ENCODE measurements at regions not wholly inside any gene's neighbourhood (a gene's known extent, or its start where the extent isn't known, plus 50 kb on each side); places are given as distances from the start of the nearest gene placed in this dataset.

GRCh38 chr2:48140586-48140985 lies 173.9 kb upstream of the FOXN2 start:
- TF ChIP-seq POLR2A (IDR thresholded peaks at IDR 0.05) = no peak
- no peak for TF ChIP-seq EP300 (IDR thresholded peaks at IDR 0.05; ENCODE audit: low read depth)
- TF ChIP-seq, protein P1, sequence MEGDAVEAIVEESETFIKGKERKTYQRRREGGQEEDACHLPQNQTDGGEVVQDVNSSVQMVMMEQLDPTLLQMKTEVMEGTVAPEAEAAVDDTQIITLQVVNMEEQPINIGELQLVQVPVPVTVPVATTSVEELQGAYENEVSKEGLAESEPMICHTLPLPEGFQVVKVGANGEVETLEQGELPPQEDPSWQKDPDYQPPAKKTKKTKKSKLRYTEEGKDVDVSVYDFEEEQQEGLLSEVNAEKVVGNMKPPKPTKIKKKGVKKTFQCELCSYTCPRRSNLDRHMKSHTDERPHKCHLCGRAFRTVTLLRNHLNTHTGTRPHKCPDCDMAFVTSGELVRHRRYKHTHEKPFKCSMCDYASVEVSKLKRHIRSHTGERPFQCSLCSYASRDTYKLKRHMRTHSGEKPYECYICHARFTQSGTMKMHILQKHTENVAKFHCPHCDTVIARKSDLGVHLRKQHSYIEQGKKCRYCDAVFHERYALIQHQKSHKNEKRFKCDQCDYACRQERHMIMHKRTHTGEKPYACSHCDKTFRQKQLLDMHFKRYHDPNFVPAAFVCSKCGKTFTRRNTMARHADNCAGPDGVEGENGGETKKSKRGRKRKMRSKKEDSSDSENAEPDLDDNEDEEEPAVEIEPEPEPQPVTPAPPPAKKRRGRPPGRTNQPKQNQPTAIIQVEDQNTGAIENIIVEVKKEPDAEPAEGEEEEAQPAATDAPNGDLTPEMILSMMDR (IDR thresholded peaks at IDR 0.05) = no peak
- no peak for TF ChIP-seq POLR2AphosphoS5 (IDR thresholded peaks at IDR 0.05)
- H3K4me3 ChIP-seq = no peak overlapping the region
- DNase-seq = no peak
- in situ Hi-C loops (cut with MboI; ENCODE audit: low pct_ligation_motif_present in 1 of 4, low pct_unique_long_range_greater_than_20kb in 1 of 4, low sequenced_read_pairs in 3 of 4) = no loop called here
- H3K4me1 ChIP-seq = no peaks in the 10 kb centered on the region
- no peaks in the 10 kb centered on the region for H3K27me3 ChIP-seq
- H3K27ac ChIP-seq = no peak overlapping the region
- intact Hi-C loops (cut with DNase I; ENCODE audit: low total_unique reads) = no loop called here
- no peaks in the 10 kb centered on the region for H3K36me3 ChIP-seq
- no peaks in the 10 kb centered on the region for H3K9me3 ChIP-seq

DNA sequence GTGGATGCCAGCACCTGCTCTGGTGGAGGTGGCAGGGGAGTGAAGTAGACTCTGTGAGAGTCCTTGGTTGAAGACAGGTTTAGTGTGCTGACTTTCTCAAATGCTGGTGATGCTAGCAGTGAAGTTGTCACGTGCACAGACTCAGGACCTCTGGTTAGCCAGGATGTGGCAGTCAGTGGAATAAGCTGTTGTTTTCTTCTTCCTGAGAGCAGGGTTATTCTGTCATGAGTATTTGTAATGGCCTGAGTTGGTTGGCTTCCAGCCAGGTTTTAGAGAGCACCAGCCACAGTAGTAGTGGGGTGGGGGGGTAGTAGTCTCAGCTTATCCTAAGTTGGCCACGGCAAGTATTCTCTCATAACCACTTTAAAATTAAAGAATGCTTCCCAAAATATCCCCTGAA lies 169.7 kb upstream of the FOXN2 start:
- H3K36me3 ChIP-seq = no peaks in the 10 kb centered on the region
- no peak for DNase-seq
- H3K4me3 ChIP-seq = no peak overlapping the region
- intact Hi-C loops (cut with DNase I; ENCODE audit: low total_unique reads) = no loop called here
- H3K4me1 ChIP-seq = no peaks in the 10 kb centered on the region
- in situ Hi-C loops (cut with MboI; ENCODE audit: low pct_ligation_motif_present in 1 of 4, low pct_unique_long_range_greater_than_20kb in 1 of 4, low sequenced_read_pairs in 3 of 4) = no loop called here
- WGBS, 2 donors (ENCODE audit: low coverage in 1 of 2) = 70% methylated on average over 2 of the region's 2 CpGs; no CpG with 5 or more reads in 1 of the 2 donors
- H3K9me3 ChIP-seq = no peaks in the 10 kb centered on the region
- TF ChIP-seq, protein P1 (IDR thresholded peaks at IDR 0.05) = no peak
- no peak for TF ChIP-seq POLR2AphosphoS5 (IDR thresholded peaks at IDR 0.05)
- no peak for TF ChIP-seq EP300 (IDR thresholded peaks at IDR 0.05; ENCODE audit: low read depth)
- TF ChIP-seq POLR2A (IDR thresholded peaks at IDR 0.05) = no peak
- H3K27me3 ChIP-seq = no peaks in the 10 kb centered on the region
- no peak overlapping the region for H3K27ac ChIP-seq

GRCh38 chr2:48145845-48146452 lies 168.5 kb upstream of the FOXN2 start:
- in situ Hi-C loops (cut with MboI; ENCODE audit: low pct_ligation_motif_present in 1 of 4, low pct_unique_long_range_greater_than_20kb in 1 of 4, low sequenced_read_pairs in 3 of 4) = no loop called here
- intact Hi-C loops (cut with DNase I; ENCODE audit: low total_unique reads) = no loop called here
- no peaks in the 10 kb centered on the region for H3K9me3 ChIP-seq
- 72 to 84% methylated on average over 3 to 6 of the region's 6 CpGs for WGBS, 2 donors (ENCODE audit: low coverage in 1 of 2)
- no peak overlapping the region for H3K27ac ChIP-seq
- H3K4me1 ChIP-seq = no peaks in the 10 kb centered on the region
- no peak overlapping the region for H3K4me3 ChIP-seq
- H3K27me3 ChIP-seq = no peaks in the 10 kb centered on the region
- no peak for TF ChIP-seq POLR2AphosphoS5 (IDR thresholded peaks at IDR 0.05)
- no peak for TF ChIP-seq POLR2A (IDR thresholded peaks at IDR 0.05)
- TF ChIP-seq, protein P1 (IDR thresholded peaks at IDR 0.05) = no peak
- TF ChIP-seq EP300 (IDR thresholded peaks at IDR 0.05; ENCODE audit: low read depth) = no peak
- no peak for DNase-seq
- no peaks in the 10 kb centered on the region for H3K36me3 ChIP-seq

DNA sequence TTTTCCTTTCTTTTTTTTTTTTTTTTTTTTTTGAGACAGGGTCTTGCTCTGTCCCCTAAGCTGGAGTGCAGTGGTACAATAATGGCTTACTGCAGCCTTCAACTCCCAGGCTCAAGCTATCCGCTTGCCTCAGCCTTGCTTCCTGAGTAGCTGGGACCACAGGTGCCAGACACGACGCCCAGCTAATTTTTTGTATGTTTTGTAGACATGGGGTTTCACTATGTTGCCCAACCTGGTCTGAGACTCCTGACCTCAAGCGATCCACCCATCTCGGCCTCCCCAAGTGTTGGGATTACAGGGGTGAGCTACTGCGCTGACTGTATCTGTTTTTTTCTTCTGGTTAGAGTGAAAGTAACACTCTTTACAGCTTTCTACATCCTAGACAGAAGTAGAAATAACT lies 167.9 kb upstream of the FOXN2 start:
- intact Hi-C loops (cut with DNase I; ENCODE audit: low total_unique reads) = no loop called here
- DNase-seq = no peak
- Histone ChIP-seq H3K4me3 (no peak overlapping the region), H3K27me3 (no peaks in the 10 kb centered on the region), H3K36me3 (no peaks in the 10 kb centered on the region), H3K4me1 (no peaks in the 10 kb centered on the region), H3K27ac (no peak overlapping the region), H3K9me3 (no peaks in the 10 kb centered on the region)
- in situ Hi-C loops (cut with MboI; ENCODE audit: low pct_ligation_motif_present in 1 of 4, low pct_unique_long_range_greater_than_20kb in 1 of 4, low sequenced_read_pairs in 3 of 4) = no loop called here
- TF ChIP-seq POLR2AphosphoS5 (IDR thresholded peaks at IDR 0.05) = no peak
- TF ChIP-seq, protein P1 (IDR thresholded peaks at IDR 0.05) = no peak
- TF ChIP-seq POLR2A (IDR thresholded peaks at IDR 0.05) = no peak
- TF ChIP-seq EP300 (IDR thresholded peaks at IDR 0.05; ENCODE audit: low read depth) = no peak
- WGBS, 2 donors (ENCODE audit: low coverage in 1 of 2) = 98% methylated on average over 6 of the region's 6 CpGs; no CpG with 5 or more reads in 1 of the 2 donors
